ENCODE measurements at regions not wholly inside any gene's neighbourhood (a gene's known extent, or its start where the extent isn't known, plus 50 kb on each side); places are given as distances from the start of the nearest gene placed in this dataset.
"Not testable (repeated sequence)": the region's sequence is repeated elsewhere in the genome, so short reads cannot be mapped to it uniquely, and the experiment has no call there.

DNA sequence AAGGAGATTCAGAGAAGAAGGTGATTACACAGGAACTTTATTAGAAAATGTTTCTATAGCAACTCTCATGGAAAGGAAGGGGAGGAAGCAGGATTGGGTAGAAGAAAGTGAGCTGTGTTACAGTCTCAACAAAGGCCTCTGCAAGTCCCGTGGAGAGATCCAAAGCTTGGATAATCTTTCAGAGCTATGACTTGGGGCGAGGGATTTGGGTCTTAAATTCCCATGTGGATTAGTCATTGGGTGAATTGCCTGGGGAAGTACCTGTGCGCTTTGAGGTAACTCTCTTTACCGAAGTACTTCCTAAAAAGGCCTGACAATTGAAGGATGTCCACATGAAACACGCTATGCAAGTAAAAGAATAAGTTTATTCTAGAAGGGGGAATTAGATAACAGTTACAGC, 133.8 kb upstream of the ANKRD50 start:
- DNase-seq: no peak

DNA sequence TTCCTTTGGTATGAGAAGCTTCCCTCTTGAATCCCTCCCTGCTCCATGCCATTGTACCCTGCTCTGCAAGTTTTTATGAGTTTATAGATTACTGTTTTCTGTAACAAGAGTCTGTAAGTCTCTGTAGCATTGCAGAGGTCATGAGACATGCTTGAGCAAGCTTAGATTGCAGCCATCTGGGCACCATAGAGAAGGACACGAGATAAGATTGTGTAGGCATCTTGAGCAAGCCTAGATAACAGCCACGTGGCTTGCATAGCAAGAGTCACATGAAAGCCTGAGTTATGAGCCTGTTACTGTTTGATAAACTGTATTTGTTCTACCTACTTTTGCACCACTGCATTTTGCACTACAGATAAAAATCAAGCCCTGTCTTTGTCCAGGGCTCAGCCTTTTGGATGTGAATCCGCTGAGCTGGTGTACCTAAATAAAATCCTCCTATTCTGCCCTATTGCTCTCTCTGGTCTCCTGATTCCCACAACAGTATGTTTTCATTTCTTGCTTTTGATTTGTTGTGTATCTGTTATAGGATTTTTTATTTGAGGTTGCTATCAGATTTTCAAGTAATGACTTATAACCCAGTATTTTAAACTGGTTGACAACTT, 127.4 kb upstream of the ANKRD50 start:
- H3K27me3 ChIP-seq: no peaks in the 10 kb centered on the region
- no peak for DNase-seq
- TF ChIP-seq, protein P1, sequence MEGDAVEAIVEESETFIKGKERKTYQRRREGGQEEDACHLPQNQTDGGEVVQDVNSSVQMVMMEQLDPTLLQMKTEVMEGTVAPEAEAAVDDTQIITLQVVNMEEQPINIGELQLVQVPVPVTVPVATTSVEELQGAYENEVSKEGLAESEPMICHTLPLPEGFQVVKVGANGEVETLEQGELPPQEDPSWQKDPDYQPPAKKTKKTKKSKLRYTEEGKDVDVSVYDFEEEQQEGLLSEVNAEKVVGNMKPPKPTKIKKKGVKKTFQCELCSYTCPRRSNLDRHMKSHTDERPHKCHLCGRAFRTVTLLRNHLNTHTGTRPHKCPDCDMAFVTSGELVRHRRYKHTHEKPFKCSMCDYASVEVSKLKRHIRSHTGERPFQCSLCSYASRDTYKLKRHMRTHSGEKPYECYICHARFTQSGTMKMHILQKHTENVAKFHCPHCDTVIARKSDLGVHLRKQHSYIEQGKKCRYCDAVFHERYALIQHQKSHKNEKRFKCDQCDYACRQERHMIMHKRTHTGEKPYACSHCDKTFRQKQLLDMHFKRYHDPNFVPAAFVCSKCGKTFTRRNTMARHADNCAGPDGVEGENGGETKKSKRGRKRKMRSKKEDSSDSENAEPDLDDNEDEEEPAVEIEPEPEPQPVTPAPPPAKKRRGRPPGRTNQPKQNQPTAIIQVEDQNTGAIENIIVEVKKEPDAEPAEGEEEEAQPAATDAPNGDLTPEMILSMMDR (IDR thresholded peaks at IDR 0.05; ENCODE audit: low read depth, low read length): no peak
- no peaks in the 10 kb centered on the region for H3K9me3 ChIP-seq
- H3K4me3 ChIP-seq (ENCODE audit: low read depth, low read length): no peak overlapping the region
- H3K4me1 ChIP-seq: no peaks in the 10 kb centered on the region
- no peaks in the 10 kb centered on the region for H3K36me3 ChIP-seq

More for the DNA sequence above, 133.8 kb upstream of the ANKRD50 start:
- no peaks in the 10 kb centered on the region for H3K4me1 ChIP-seq
- TF ChIP-seq, protein P1 (IDR thresholded peaks at IDR 0.05; ENCODE audit: low read depth, low read length): no peak
- no peak overlapping the region for H3K4me3 ChIP-seq (ENCODE audit: low read depth, low read length)
- no peaks in the 10 kb centered on the region for H3K9me3 ChIP-seq
- H3K36me3 ChIP-seq: no peaks in the 10 kb centered on the region
- H3K27me3 ChIP-seq: no peaks in the 10 kb centered on the region

DNA sequence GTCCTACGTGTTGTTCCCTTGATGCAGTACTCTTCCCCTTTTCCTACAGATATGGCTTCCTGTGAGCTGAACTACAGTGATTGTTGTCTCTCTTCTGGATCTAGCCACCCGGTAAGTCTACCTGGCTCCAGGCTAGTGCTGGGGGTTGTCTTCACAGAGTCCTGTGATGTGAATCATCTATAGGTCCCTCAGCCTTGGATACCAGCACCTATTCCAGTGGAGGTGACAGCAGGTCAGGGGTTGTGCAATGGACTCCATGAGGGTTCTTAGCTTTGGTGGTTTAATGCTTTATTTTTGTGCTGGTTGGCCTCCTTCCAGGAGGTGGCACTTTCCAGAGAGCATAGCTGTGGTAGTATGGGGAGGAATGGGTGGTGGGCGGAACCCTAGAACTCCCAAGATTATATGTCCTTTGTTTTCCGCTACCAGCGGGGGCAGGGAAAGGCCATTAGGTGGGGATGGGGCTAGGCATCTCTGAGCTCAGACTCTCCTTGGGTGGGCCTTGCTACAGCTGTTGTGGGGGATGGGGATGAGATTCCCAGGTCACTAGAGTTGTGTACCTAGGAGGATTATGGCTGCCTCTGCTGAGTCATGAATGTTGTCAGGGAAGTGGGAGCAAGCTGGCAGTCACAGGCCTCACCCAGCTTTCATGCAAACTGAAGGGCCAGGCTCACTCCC, 121.4 kb upstream of the ANKRD50 start:
- H3K4me3 ChIP-seq (ENCODE audit: low read depth, low read length): no peak overlapping the region
- no peak for DNase-seq
- no peaks in the 10 kb centered on the region for H3K9me3 ChIP-seq
- H3K27me3 ChIP-seq: no peaks in the 10 kb centered on the region
- no peaks in the 10 kb centered on the region for H3K36me3 ChIP-seq
- TF ChIP-seq, protein P1 (IDR thresholded peaks at IDR 0.05; ENCODE audit: low read depth, low read length): no peak
- no peaks in the 10 kb centered on the region for H3K4me1 ChIP-seq

DNA sequence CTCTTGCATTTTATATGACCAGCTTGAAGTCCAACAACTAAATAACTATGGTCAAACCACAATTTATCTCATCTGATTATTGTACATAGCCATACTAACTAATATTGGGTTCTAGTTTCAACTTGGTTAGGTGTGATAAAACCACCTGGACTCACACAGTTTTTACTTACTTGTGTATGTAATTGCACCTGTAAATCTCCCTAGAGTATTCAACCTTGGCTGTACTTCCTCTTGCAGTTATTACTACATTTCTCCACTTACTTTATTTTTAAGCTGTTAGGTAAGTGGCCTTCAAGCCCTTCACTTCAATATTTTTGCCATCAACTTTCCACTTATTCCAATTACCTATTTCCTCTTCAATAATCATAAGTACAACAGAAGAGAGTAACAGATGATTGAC, 115.8 kb upstream of the ANKRD50 start:
- no peak for DNase-seq
- TF ChIP-seq, protein P1 (IDR thresholded peaks at IDR 0.05; ENCODE audit: low read depth, low read length): no peak
- Histone ChIP-seq H3K4me3 (ENCODE audit: low read depth, low read length) (no peak overlapping the region), H3K27me3 (no peaks in the 10 kb centered on the region), H3K9me3 (no peaks in the 10 kb centered on the region), H3K36me3 (no peaks in the 10 kb centered on the region), H3K4me1 (no peaks in the 10 kb centered on the region)

DNA sequence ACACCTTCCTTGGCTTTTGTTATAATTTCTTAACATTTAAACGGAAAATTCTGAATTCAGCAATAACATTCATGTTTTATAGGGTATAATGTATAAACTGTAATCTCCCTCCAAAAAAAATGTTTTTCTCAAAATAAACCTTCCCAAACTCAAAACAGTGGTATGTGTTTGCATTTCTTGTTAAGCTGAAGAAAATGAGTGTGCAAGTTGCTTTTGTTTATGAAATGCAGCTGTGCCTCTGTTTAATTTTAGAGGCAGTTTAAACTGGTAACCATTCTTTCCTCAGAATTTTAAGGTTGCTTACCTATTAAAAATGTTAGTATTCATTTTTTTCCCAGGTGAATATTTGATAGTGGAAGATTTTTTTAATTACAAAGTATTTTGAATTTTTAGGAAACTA, 105.0 kb upstream of the ANKRD50 start:
- Histone ChIP-seq H3K27me3 (no peaks in the 10 kb centered on the region), H3K4me1 (no peaks in the 10 kb centered on the region), H3K36me3 (no peaks in the 10 kb centered on the region), H3K9me3 (no peaks in the 10 kb centered on the region), H3K4me3 (ENCODE audit: low read depth, low read length) (no peak overlapping the region)
- TF ChIP-seq, protein P1 (IDR thresholded peaks at IDR 0.05; ENCODE audit: low read depth, low read length): no peak
- DNase-seq: no peak

DNA sequence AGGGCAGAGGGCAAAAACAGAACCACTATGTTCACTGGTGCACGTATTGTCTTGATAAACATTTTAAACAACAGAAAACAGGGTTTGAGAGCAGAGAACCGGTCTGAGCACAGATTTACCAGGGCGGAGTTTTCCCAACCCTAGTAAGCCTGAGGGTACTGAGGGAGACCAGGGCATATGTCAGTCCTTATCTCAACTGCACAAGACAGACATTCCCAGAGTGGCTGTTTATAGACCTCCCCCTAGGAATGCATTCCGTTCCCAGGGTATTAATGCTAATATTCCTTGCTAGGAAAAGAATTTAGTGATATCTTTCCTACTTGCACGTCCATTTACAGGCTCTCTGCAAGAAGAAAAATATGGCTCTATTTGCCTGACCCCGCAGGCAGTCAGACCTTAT, 99.7 kb upstream of the ANKRD50 start:
- H3K4me3 ChIP-seq (ENCODE audit: low read depth, low read length); H3K9me3 ChIP-seq; DNase-seq; H3K36me3 ChIP-seq; H3K27me3 ChIP-seq; H3K4me1 ChIP-seq: not testable (repeated sequence)

Measured in BE2C (cell line).